GM12878 (cell line): ENCODE measurements at regions not wholly inside any gene's neighbourhood (a gene's known extent, or its start where the extent isn't known, plus 50 kb on each side); places are given as distances from the start of the nearest gene placed in this dataset.

Source experiments
- POLR2A ChIP-seq: IDR thresholded peaks from 2 replicates; pipeline ENCODE4 v1.6.1; 2011; ENCODE audit warnings: low read depth, mild to moderate bottlenecking, low read length
- TF ChIP-seq, protein P1 (sequence below), 3 experiments: IDR thresholded peaks in 2 of 3; conservative IDR thresholded peaks in 1 of 3; 2 replicates each; pipeline ENCODE4 v1.5.1; 2011; ENCODE audit warnings: low read depth in 3 of 3, low read length in 3 of 3, mild to moderate bottlenecking in 3 of 3, control low read depth in 2 of 3, moderate library complexity in 2 of 3, inconsistent platforms in 1 of 3, mixed read lengths in 1 of 3; ENCODE audit not compliant: control insufficient read depth in 2 of 3, insufficient read depth in 1 of 3; ENCODE audit errors: extremely low read depth in 1 of 3

DNA sequence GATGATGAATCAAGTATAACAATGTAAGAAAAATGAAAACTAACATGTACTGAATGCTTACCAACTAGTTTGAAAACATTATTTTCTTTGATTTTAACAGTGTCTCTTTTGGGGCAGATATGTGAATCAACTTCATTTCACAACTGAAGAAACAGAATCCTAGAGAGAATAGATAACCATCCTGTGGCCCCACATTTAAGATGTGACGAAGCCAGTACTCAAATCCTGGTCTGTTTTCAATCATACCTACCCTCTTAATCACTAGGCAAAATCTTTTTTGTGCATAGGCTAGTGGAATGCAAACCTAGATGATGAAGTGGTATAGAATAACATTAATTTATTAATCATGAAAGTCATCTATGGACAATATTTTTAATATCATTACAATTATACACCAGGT lies 371.6 kb upstream of the EPHA7 start:
- TF ChIP-seq, protein P1, sequence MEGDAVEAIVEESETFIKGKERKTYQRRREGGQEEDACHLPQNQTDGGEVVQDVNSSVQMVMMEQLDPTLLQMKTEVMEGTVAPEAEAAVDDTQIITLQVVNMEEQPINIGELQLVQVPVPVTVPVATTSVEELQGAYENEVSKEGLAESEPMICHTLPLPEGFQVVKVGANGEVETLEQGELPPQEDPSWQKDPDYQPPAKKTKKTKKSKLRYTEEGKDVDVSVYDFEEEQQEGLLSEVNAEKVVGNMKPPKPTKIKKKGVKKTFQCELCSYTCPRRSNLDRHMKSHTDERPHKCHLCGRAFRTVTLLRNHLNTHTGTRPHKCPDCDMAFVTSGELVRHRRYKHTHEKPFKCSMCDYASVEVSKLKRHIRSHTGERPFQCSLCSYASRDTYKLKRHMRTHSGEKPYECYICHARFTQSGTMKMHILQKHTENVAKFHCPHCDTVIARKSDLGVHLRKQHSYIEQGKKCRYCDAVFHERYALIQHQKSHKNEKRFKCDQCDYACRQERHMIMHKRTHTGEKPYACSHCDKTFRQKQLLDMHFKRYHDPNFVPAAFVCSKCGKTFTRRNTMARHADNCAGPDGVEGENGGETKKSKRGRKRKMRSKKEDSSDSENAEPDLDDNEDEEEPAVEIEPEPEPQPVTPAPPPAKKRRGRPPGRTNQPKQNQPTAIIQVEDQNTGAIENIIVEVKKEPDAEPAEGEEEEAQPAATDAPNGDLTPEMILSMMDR (IDR thresholded peaks at IDR 0.05 in 2 of 3, conservative IDR thresholded peaks at IDR 0.05 in 1 of 3; ENCODE audit: control insufficient read depth in 2 of 3, extremely low read depth in 1 of 3, insufficient read depth in 1 of 3, low read depth in 3 of 3, low read length in 3 of 3), result no peak
- no peak for TF ChIP-seq POLR2A
